Stomach (tissue), 8 donors: ENCODE measurements at regions not wholly inside any gene's neighbourhood (a gene's known extent, or its start where the extent isn't known, plus 50 kb on each side); places are given as distances from the start of the nearest gene placed in this dataset.
"Not testable (repeated sequence)": the region's sequence is repeated elsewhere in the genome, so short reads cannot be mapped to it uniquely, and the experiment has no call there.

Experiments
- DNase-seq, 2 donors: peaks; one replicate each; pipeline versions ENCODE4 v3.0.0 to v3.0.0-alpha.2; 2013 to 2019
- H3K27ac ChIP-seq, 5 donors: fragments of 200-600 bp in 4 of 5; sonication (generic) in 4 of 5; one replicate each; pipeline ENCODE4 v1.5.1; 2013 to 2019; ENCODE audit warnings: mild to moderate bottlenecking in 1 of 5, moderate library complexity in 1 of 5
- H3K27me3 ChIP-seq, 3 donors: fragments of 200-600 bp; sonication (generic); one replicate each; pipeline ENCODE4 v1.5.1; 2017 to 2019; ENCODE audit warnings: mixed run types in 1 of 3
- H3K36me3 ChIP-seq, 4 donors: fragments of 200-600 bp; sonication (generic); 1 replicate in 3 of 4; 2 replicates in 1 of 4; pipeline ENCODE4 v1.5.1; 2016 to 2019
- H3K4me1 ChIP-seq, 4 donors: fragments of 200-600 bp; sonication (generic); one replicate each; pipeline ENCODE4 v1.5.1; 2016 to 2019
- H3K4me3 ChIP-seq, 4 donors: fragments of 200-600 bp; sonication (generic) in 3 of 4; one replicate each; pipeline ENCODE4 v1.5.1; 2016 to 2019; ENCODE audit warnings: mild to moderate bottlenecking in 1 of 4
- H3K9me3 ChIP-seq, 4 donors: fragments of 200-600 bp; sonication (generic); one replicate each; pipeline ENCODE4 v1.5.1; 2016 to 2019
- CTCF ChIP-seq, 7 experiments: fragments of 450-650 bp in 4 of 7; fragments of 200-600 bp in 3 of 7; sonication (generic) in 3 of 7; IDR thresholded peaks; one replicate each; pipeline ENCODE4 v1.5.1; 2016 to 2019; ENCODE audit warnings: antibody characterized with exemption in 7 of 7, control low read depth in 2 of 7, mild to moderate bottlenecking in 1 of 7
- EP300 ChIP-seq: sonication (generic); formaldehyde crosslinking; IDR thresholded peaks from one replicate; pipeline ENCODE4 v1.6.1; 2017; ENCODE audit warnings: antibody characterized with exemption
- POLR2A ChIP-seq, 4 donors: fragments of 450-650 bp; IDR thresholded peaks; one replicate each; pipeline ENCODE4 v1.6.1; 2016; ENCODE audit warnings: antibody characterized with exemption in 4 of 4, control low read depth in 2 of 4, mild to moderate bottlenecking in 1 of 4, moderate library complexity in 1 of 4
- POLR2AphosphoS5 ChIP-seq, 3 donors: sonication (generic); formaldehyde crosslinking; IDR thresholded peaks; one replicate each; pipeline ENCODE4 v1.6.1; 2016; ENCODE audit warnings: antibody characterized with exemption in 3 of 3
- WGBS, 5 donors: extraction: QIAGEN DNeasy Blood & Tissue Kit in 3 of 5; methylation state at CpG; one replicate each; pipeline versions ENCODE4 v1.1.5 to v1.1.7; 2013 to 2018; 5-methylcytosine and 5-hydroxymethylcytosine counted together
- intact Hi-C: fragments of 100-400 bp; cut with DNase I; formaldehyde crosslinking; loops from one replicate; pipeline ENCODE4 v1.15.1; 2023; ENCODE audit warnings: low total_unique reads
- donor health status: healthy with polysubstance abuse.
- donor health status: Bipolar disorder and iron deficiency.
- donor health status: healthy.

- Histone ChIP-seq H3K9me3 (peaks cover 0 to 3% (median 0%) of the 10 kb centered on the region in 4 donors), H3K4me1 (no peaks in the 10 kb centered on the region), H3K36me3 (no peaks in the 10 kb centered on the region), H3K27me3 (no peaks in the 10 kb centered on the region), H3K27ac (no peak overlapping the region), H3K4me3 (no peak overlapping the region)
- WGBS, 5 donors: 0 to 84% (median 78%) methylated on average over 1 of the region's 1 CpG
- TF ChIP-seq EP300 (no peak), POLR2A (IDR thresholded peaks at IDR 0.05) (no peak), POLR2AphosphoS5 (IDR thresholded peaks at IDR 0.05) (no peak), CTCF (IDR thresholded peaks at IDR 0.05) (no peak)
- DNase-seq: no peak
- intact Hi-C loops: no loop called here
Observed at GRCh38 chr4:180335566-180335965, 1907.6 kb upstream of the TENM3 start.

- H3K4me1 ChIP-seq: no peaks in the 10 kb centered on the region
- H3K27ac ChIP-seq: no peak overlapping the region
- no peak overlapping the region for H3K4me3 ChIP-seq
- H3K9me3 ChIP-seq: peaks cover 0 to 3% (median 0%) of the 10 kb centered on the region in 4 donors
- DNase-seq: peak in 1 of 2 donors; percentile 9
- H3K27me3 ChIP-seq: no peaks in the 10 kb centered on the region
- WGBS, 5 donors: 0 to 47% (median 29%) methylated on average over 1 of the region's 1 CpG
- TF ChIP-seq EP300 (no peak), POLR2AphosphoS5 (IDR thresholded peaks at IDR 0.05) (no peak)
- intact Hi-C loops: no loop called here
- no peaks in the 10 kb centered on the region for H3K36me3 ChIP-seq
Observed at GRCh38 chr4:180336494-180337090, 1906.6 kb upstream of the TENM3 start.

- no peak for DNase-seq
- H3K27ac ChIP-seq: no peak overlapping the region
- no peaks in the 10 kb centered on the region for H3K9me3 ChIP-seq
- no peaks in the 10 kb centered on the region for H3K27me3 ChIP-seq
- 82 to 91% (median 87%) methylated on average over 5 of the region's 5 CpGs for WGBS, 5 donors
- intact Hi-C loops: no loop called here
- no peak for TF ChIP-seq EP300
- TF ChIP-seq CTCF (IDR thresholded peaks at IDR 0.05): no peak
- TF ChIP-seq POLR2AphosphoS5 (IDR thresholded peaks at IDR 0.05): no peak
- no peak for TF ChIP-seq POLR2A (IDR thresholded peaks at IDR 0.05)
- no peak overlapping the region for H3K4me3 ChIP-seq
- no peaks in the 10 kb centered on the region for H3K36me3 ChIP-seq
- H3K4me1 ChIP-seq: no peaks in the 10 kb centered on the region
Observed at GRCh38 chr4:180341926-180342325, 1901.3 kb upstream of the TENM3 start.

GRCh38 chr4:180350901-180351300, 1892.3 kb upstream of the TENM3 start:
- Histone ChIP-seq H3K36me3 (no peaks in the 10 kb centered on the region), H3K27me3 (no peaks in the 10 kb centered on the region), H3K27ac (no peak overlapping the region), H3K4me3 (no peak overlapping the region), H3K9me3 (peaks cover 0 to 20% (median 5%) of the 10 kb centered on the region in 4 donors), H3K4me1 (no peaks in the 10 kb centered on the region)
- 75 to 84% (median 81%) methylated on average over 2 of the region's 2 CpGs for WGBS, 5 donors
- intact Hi-C loops: no loop called here
- DNase-seq: no peak
- no peak for TF ChIP-seq POLR2AphosphoS5 (IDR thresholded peaks at IDR 0.05)

- DNase-seq: no peak
- no peak for TF ChIP-seq CTCF (IDR thresholded peaks at IDR 0.05)
- no peak for TF ChIP-seq EP300
- no peak for TF ChIP-seq POLR2AphosphoS5 (IDR thresholded peaks at IDR 0.05)
- no peak for TF ChIP-seq POLR2A (IDR thresholded peaks at IDR 0.05)
- intact Hi-C loops: no loop called here
- H3K4me1 ChIP-seq: no peaks in the 10 kb centered on the region
- H3K4me3 ChIP-seq: no peak overlapping the region
- H3K36me3 ChIP-seq: no peaks in the 10 kb centered on the region
- H3K9me3 ChIP-seq: peaks cover 0 to 20% (median 5%) of the 10 kb centered on the region in 4 donors
- H3K27ac ChIP-seq: no peak overlapping the region
- no peaks in the 10 kb centered on the region for H3K27me3 ChIP-seq
Observed at GRCh38 chr4:180356766-180357165, 1886.4 kb upstream of the TENM3 start.

- DNase-seq, intact Hi-C loops: not testable (repeated sequence)
- WGBS, 5 donors: 54 to 69% (median 63%) methylated on average over 4 of the region's 4 CpGs
Observed at GRCh38 chr4:180360113-180360512, 1883.1 kb upstream of the TENM3 start.

More at GRCh38 chr4:180360113-180360512, 1883.1 kb upstream of the TENM3 start:
- H3K27me3 ChIP-seq, H3K36me3 ChIP-seq, H3K4me3 ChIP-seq, H3K4me1 ChIP-seq, H3K9me3 ChIP-seq, H3K27ac ChIP-seq: not testable (repeated sequence)
